Epithelial cell of esophagus (primary cell): ENCODE measurements at regions not wholly inside any gene's neighbourhood (a gene's known extent, or its start where the extent isn't known, plus 50 kb on each side); places are given as distances from the start of the nearest gene placed in this dataset.

ENCODE experiments used
- DNase-seq: peaks from one replicate; pipeline ENCODE4 v3.0.0; 2010; ENCODE audit warnings: low read depth
- H3K4me3 ChIP-seq: 2 replicates; pipeline ENCODE4 v1.5.1; 2011; ENCODE audit warnings: mild to moderate bottlenecking, low read length, control low read depth
- TF ChIP-seq, protein P1 (sequence below): IDR thresholded peaks from 2 replicates; pipeline ENCODE4 v1.5.1; 2011; ENCODE audit warnings: low read depth, mild to moderate bottlenecking, low read length, control low read depth, inconsistent platforms; ENCODE audit not compliant: insufficient read depth; ENCODE audit errors: missing control alignments

GRCh38 chr9:111180811-111181210 is 142.5 kb upstream of the LPAR1 start:
- TF ChIP-seq, protein P1, sequence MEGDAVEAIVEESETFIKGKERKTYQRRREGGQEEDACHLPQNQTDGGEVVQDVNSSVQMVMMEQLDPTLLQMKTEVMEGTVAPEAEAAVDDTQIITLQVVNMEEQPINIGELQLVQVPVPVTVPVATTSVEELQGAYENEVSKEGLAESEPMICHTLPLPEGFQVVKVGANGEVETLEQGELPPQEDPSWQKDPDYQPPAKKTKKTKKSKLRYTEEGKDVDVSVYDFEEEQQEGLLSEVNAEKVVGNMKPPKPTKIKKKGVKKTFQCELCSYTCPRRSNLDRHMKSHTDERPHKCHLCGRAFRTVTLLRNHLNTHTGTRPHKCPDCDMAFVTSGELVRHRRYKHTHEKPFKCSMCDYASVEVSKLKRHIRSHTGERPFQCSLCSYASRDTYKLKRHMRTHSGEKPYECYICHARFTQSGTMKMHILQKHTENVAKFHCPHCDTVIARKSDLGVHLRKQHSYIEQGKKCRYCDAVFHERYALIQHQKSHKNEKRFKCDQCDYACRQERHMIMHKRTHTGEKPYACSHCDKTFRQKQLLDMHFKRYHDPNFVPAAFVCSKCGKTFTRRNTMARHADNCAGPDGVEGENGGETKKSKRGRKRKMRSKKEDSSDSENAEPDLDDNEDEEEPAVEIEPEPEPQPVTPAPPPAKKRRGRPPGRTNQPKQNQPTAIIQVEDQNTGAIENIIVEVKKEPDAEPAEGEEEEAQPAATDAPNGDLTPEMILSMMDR, result no peak
- H3K4me3 ChIP-seq, result no peak overlapping the region
- DNase-seq, result no peak

DNA sequence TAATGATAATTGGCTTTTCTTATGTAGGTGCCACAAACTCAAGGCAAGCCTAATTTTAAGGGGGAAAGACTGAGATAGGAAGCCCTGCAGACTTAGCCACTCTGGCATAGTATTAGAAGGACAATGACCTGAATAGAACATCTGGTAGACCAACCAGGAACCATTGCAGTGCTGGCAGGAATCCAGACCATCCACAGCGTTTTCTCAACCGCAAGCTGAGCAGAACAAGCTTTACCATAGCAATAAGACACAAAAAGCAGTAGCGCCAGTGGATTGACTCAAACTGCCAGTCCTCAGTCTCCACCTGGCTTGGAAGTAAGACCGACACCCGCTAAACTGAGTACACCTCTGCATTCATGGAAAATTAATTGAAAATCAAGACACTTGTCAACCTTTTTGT is 141.3 kb upstream of the LPAR1 start:
- peak; percentile 2 for DNase-seq
- TF ChIP-seq, protein P1, result no peak
- no peak overlapping the region for H3K4me3 ChIP-seq

GRCh38 chr9:111178331-111179055 is 140.2 kb upstream of the LPAR1 start:
- no peak overlapping the region for H3K4me3 ChIP-seq
- DNase-seq, result no peak
- TF ChIP-seq, protein P1, result no peak

GRCh38 chr9:111176511-111176910 is 138.2 kb upstream of the LPAR1 start:
- no peak overlapping the region for H3K4me3 ChIP-seq
- TF ChIP-seq, protein P1, result no peak
- no peak for DNase-seq

GRCh38 chr9:111175350-111175749 is 137.1 kb upstream of the LPAR1 start:
- DNase-seq, result no peak
- H3K4me3 ChIP-seq, result no peak overlapping the region
- TF ChIP-seq, protein P1, result no peak

DNA sequence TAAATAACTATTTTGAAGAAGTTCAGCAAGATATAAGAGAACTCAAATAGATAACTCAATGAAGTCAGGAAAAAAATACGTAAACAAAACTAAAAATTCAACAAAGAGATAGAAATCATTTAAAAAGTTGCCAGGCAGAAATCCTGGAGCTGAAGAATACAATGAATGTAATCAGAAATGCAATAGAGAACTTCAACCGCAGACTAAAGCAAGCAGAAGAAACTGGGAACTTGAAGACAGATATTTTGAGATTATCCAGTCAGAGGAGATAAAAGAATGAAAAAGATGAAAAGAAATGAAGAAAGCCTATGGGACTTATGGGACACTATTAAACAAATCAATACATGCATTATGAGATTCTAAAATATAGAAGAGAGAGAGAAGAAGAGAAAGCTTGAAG is 129.1 kb upstream of the LPAR1 start:
- TF ChIP-seq, protein P1, result no peak
- no peak for DNase-seq
- no peak overlapping the region for H3K4me3 ChIP-seq
